ENCODE measurements at regions not wholly inside any gene's neighbourhood (a gene's known extent, or its start where the extent isn't known, plus 50 kb on each side); places are given as distances from the start of the nearest gene placed in this dataset.

- ChIA-PET POLR2A (no interaction called here), CTCF (interaction anchor here (1.2 to 1.7 kb wide), 3 partner anchors 10 to 231 kb away, joined by 3 read pairs; no protein-coding TSS in a partner anchor)
- peaks cover 3% of the 10 kb centered on the region for H3K9me3 Mint-ChIP-seq
- H3K27ac Mint-ChIP-seq, result no peak overlapping the region
- intact Hi-C loops (cut with micrococcal nuclease), result no loop called here
- H3K4me3 Mint-ChIP-seq, result no peak overlapping the region
- TF ChIP-seq CTCF (IDR thresholded peaks at IDR 0.05), result no peak
- H3K36me3 Mint-ChIP-seq (ENCODE audit: low read depth), result no peaks in the 10 kb centered on the region
- peaks cover 17% of the 10 kb centered on the region for H3K4me1 Mint-ChIP-seq (ENCODE audit: low read depth)
- H3K27me3 Mint-ChIP-seq, result peaks cover 18% of the 10 kb centered on the region
- no peak for ATAC-seq
- DNase-seq, result no peak
Observed at GRCh38 chr2:12960671-12961070, 243.9 kb downstream of the TRIB2 start.

GRCh38 chr2:12964904-12965539 is 248.3 kb downstream of the TRIB2 start:
- Mint-ChIP-seq H3K9me3 (peaks cover 3% of the 10 kb centered on the region), H3K4me1 (ENCODE audit: low read depth) (peaks cover 26% of the 10 kb centered on the region), H3K27ac (no peak overlapping the region), H3K36me3 (ENCODE audit: low read depth) (no peaks in the 10 kb centered on the region), H3K4me3 (no peak overlapping the region), H3K27me3 (peaks cover 30% of the 10 kb centered on the region)
- peak; percentile 27 for ATAC-seq
- ChIA-PET CTCF (interaction anchor here (1.1 to 2.0 kb wide), 4 partner anchors 10 to 249 kb away, joined by 3 to 7 read pairs (median 4); partner anchors contain the start of gene TRIB2), POLR2A (no interaction called here)
- no peak for DNase-seq
- intact Hi-C loops (cut with micrococcal nuclease), result no loop called here
- no peak for TF ChIP-seq CTCF (IDR thresholded peaks at IDR 0.05)

GRCh38 chr2:12965540-12966269 is 249.0 kb downstream of the TRIB2 start:
- POLR2A ChIA-PET, result no interaction called here
- H3K36me3 Mint-ChIP-seq (ENCODE audit: low read depth), result no peaks in the 10 kb centered on the region
- CTCF ChIA-PET, result interaction anchor here (1.1 to 1.7 kb wide), 3 partner anchors 9 to 249 kb away, joined by 3 to 7 read pairs (median 4); partner anchors contain the start of gene TRIB2
- H3K27me3 Mint-ChIP-seq, result peaks cover 32% of the 10 kb centered on the region
- intact Hi-C loops (cut with micrococcal nuclease), result no loop called here
- H3K9me3 Mint-ChIP-seq, result no peaks in the 10 kb centered on the region
- peak; percentile 94 for ATAC-seq
- H3K27ac Mint-ChIP-seq, result no peak overlapping the region
- TF ChIP-seq CTCF (IDR thresholded peaks at IDR 0.05), result no peak
- H3K4me3 Mint-ChIP-seq, result peak overlapping the region; percentile 29
- no peak for DNase-seq
- H3K4me1 Mint-ChIP-seq (ENCODE audit: low read depth), result peaks cover 26% of the 10 kb centered on the region

GRCh38 chr2:12967804-12968203 is 251.1 kb downstream of the TRIB2 start:
- H3K27me3 Mint-ChIP-seq, result peaks cover 24% of the 10 kb centered on the region
- H3K9me3 Mint-ChIP-seq, result no peaks in the 10 kb centered on the region
- H3K4me1 Mint-ChIP-seq (ENCODE audit: low read depth), result peaks cover 26% of the 10 kb centered on the region
- no peak for ATAC-seq
- H3K27ac Mint-ChIP-seq, result no peak overlapping the region
- intact Hi-C loops (cut with micrococcal nuclease), result no loop called here
- no peaks in the 10 kb centered on the region for H3K36me3 Mint-ChIP-seq (ENCODE audit: low read depth)
- ChIA-PET POLR2A (no interaction called here), CTCF (interaction anchor here (1.0 to 2.6 kb wide), 4 partner anchors 11 to 39 kb away, joined by 3 to 18 read pairs (median 8); no protein-coding TSS in a partner anchor)
- TF ChIP-seq CTCF (IDR thresholded peaks at IDR 0.05), result no peak
- DNase-seq, result no peak
- H3K4me3 Mint-ChIP-seq, result no peak overlapping the region

- H3K27ac Mint-ChIP-seq, result no peak overlapping the region
- ATAC-seq (no peak), DNase-seq (no peak)
- intact Hi-C loops (cut with micrococcal nuclease), result no loop called here
- ChIA-PET POLR2A (no interaction called here), CTCF (interaction anchor here (1.1 to 2.6 kb wide), 3 partner anchors 18 to 39 kb away, joined by 4 to 18 read pairs (median 12); no protein-coding TSS in a partner anchor)
- no peak overlapping the region for H3K4me3 Mint-ChIP-seq
- no peaks in the 10 kb centered on the region for H3K36me3 Mint-ChIP-seq (ENCODE audit: low read depth)
- no peaks in the 10 kb centered on the region for H3K9me3 Mint-ChIP-seq
- TF ChIP-seq CTCF (IDR thresholded peaks at IDR 0.05), result no peak
- peaks cover 22% of the 10 kb centered on the region for H3K4me1 Mint-ChIP-seq (ENCODE audit: low read depth)
- H3K27me3 Mint-ChIP-seq, result peaks cover 24% of the 10 kb centered on the region
Observed at GRCh38 chr2:12968399-12968798, 251.7 kb downstream of the TRIB2 start.

Data from activated CD8-positive, alpha-beta T cell treated with anti-CD3 and anti-CD28 coated beads for 36 hours (primary cell).